Left ventricle myocardium inferior (tissue), 1 donor: ENCODE measurements at regions not wholly inside any gene's neighbourhood (a gene's known extent, or its start where the extent isn't known, plus 50 kb on each side); places are given as distances from the start of the nearest gene placed in this dataset.
"Not testable (repeated sequence)": the region's sequence is repeated elsewhere in the genome, so short reads cannot be mapped to it uniquely, and the experiment has no call there.

Experiments used
- DNase-seq: peaks from one replicate; pipeline ENCODE4 v3.0.0-alpha.2; 2020
- H3K27ac ChIP-seq: fragments of 200-600 bp; replicated peaks from 2 replicates; pipeline ENCODE4 v1.8.0; 2021
- H3K27me3 ChIP-seq: fragments of 200-600 bp; 2 replicates; pipeline ENCODE4 v1.8.0; 2021; ENCODE audit warnings: low read depth
- H3K36me3 ChIP-seq: fragments of 200-600 bp; 2 replicates; pipeline ENCODE4 v1.8.0; 2021
- H3K4me1 ChIP-seq: fragments of 200-600 bp; 2 replicates; pipeline ENCODE4 v1.8.0; 2021
- H3K4me3 ChIP-seq: fragments of 200-600 bp; 2 replicates; pipeline ENCODE4 v1.8.0; 2021; ENCODE audit warnings: mild to moderate bottlenecking, moderate library complexity
- H3K9me3 ChIP-seq: fragments of 200-600 bp; replicated peaks from 2 replicates; pipeline ENCODE4 v1.8.0; 2021
- CTCF ChIP-seq: fragments of 200-600 bp; IDR thresholded peaks from 2 replicates; pipeline ENCODE4 v1.8.0; 2021; ENCODE audit warnings: antibody characterized with exemption, mild to moderate bottlenecking, borderline replicate concordance
- intact Hi-C: fragments of 100-400 bp; cut with micrococcal nuclease; formaldehyde crosslinking; loops from one replicate; pipeline ENCODE4 v1.11.0; 2022
- donor health status: DM: no; HTN: yes; CAD: no; lungs with severe emphysema.

- H3K27me3 ChIP-seq: no peaks in the 10 kb centered on the region
- intact Hi-C loops: no loop called here
- H3K4me1 ChIP-seq: no peaks in the 10 kb centered on the region
- DNase-seq: no peak
- no peak overlapping the region for H3K27ac ChIP-seq
- H3K36me3 ChIP-seq: no peaks in the 10 kb centered on the region
- no peak overlapping the region for H3K4me3 ChIP-seq
- H3K9me3 ChIP-seq: no peaks in the 10 kb centered on the region
- no peak for TF ChIP-seq CTCF
Measured at GRCh38 chr4:133537780-133538281, 388.7 kb downstream of the PCDH10 start.

- H3K4me3 ChIP-seq, H3K4me1 ChIP-seq, DNase-seq, H3K36me3 ChIP-seq, H3K27me3 ChIP-seq, H3K27ac ChIP-seq, intact Hi-C loops, H3K9me3 ChIP-seq: not testable (repeated sequence)
Measured at GRCh38 chr4:133534224-133534623, 385.1 kb downstream of the PCDH10 start.

- intact Hi-C loops: no loop called here
- H3K4me3 ChIP-seq: no peak overlapping the region
- no peaks in the 10 kb centered on the region for H3K9me3 ChIP-seq
- no peak for TF ChIP-seq CTCF
- no peak overlapping the region for H3K27ac ChIP-seq
- H3K36me3 ChIP-seq: no peaks in the 10 kb centered on the region
- H3K27me3 ChIP-seq: no peaks in the 10 kb centered on the region
- no peak for DNase-seq
- no peaks in the 10 kb centered on the region for H3K4me1 ChIP-seq
Measured at GRCh38 chr4:133524369-133524768, 375.3 kb downstream of the PCDH10 start.

GRCh38 chr4:133513901-133514300, 364.8 kb downstream of the PCDH10 start:
- H3K27me3 ChIP-seq: no peaks in the 10 kb centered on the region
- DNase-seq: no peak
- H3K9me3 ChIP-seq: peaks cover 26% of the 10 kb centered on the region
- no peak overlapping the region for H3K4me3 ChIP-seq
- H3K4me1 ChIP-seq: no peaks in the 10 kb centered on the region
- H3K36me3 ChIP-seq: no peaks in the 10 kb centered on the region
- TF ChIP-seq CTCF: no peak
- H3K27ac ChIP-seq: no peak overlapping the region
- intact Hi-C loops: no loop called here

- Histone ChIP-seq H3K27ac (no peak overlapping the region), H3K27me3 (no peaks in the 10 kb centered on the region), H3K9me3 (no peaks in the 10 kb centered on the region), H3K36me3 (no peaks in the 10 kb centered on the region), H3K4me3 (no peak overlapping the region), H3K4me1 (no peaks in the 10 kb centered on the region)
- no peak for DNase-seq
- intact Hi-C loops: no loop called here
- no peak for TF ChIP-seq CTCF
Measured at GRCh38 chr4:133498149-133498548, 349.1 kb downstream of the PCDH10 start.

- no peak overlapping the region for H3K27ac ChIP-seq
- H3K27me3 ChIP-seq: no peaks in the 10 kb centered on the region
- peaks cover 15% of the 10 kb centered on the region for H3K9me3 ChIP-seq
- intact Hi-C loops: no loop called here
- H3K4me1 ChIP-seq: no peaks in the 10 kb centered on the region
- TF ChIP-seq CTCF: no peak
- no peak for DNase-seq
- H3K4me3 ChIP-seq: no peak overlapping the region
- no peaks in the 10 kb centered on the region for H3K36me3 ChIP-seq
Measured at GRCh38 chr4:133493776-133494175, 344.7 kb downstream of the PCDH10 start.
